ENCODE measurements at regions not wholly inside any gene's neighbourhood (a gene's known extent, or its start where the extent isn't known, plus 50 kb on each side); places are given as distances from the start of the nearest gene placed in this dataset.

- no peak for DNase-seq (ENCODE audit: low read depth in 2 of 2)
Observed at GRCh38 chr1:165031001-165031400, 325.5 kb downstream of the LMX1A start.

GRCh38 chr1:165025805-165026204, 330.7 kb downstream of the LMX1A start:
- no peak for DNase-seq (ENCODE audit: low read depth in 2 of 2)

GRCh38 chr1:165014753-165015152, 341.8 kb downstream of the LMX1A start:
- no peak for DNase-seq (ENCODE audit: low read depth in 2 of 2)

GRCh38 chr1:165011991-165012531, 344.5 kb downstream of the LMX1A start:
- DNase-seq (ENCODE audit: low read depth in 2 of 2) = no peak

GRCh38 chr1:165011186-165011585, 345.3 kb downstream of the LMX1A start:
- DNase-seq (ENCODE audit: low read depth in 2 of 2) = no peak

- no peak for DNase-seq (ENCODE audit: low read depth in 2 of 2)
Observed at GRCh38 chr1:165010418-165011070, 346.0 kb downstream of the LMX1A start.

- no peak for DNase-seq (ENCODE audit: low read depth in 2 of 2)
Observed at GRCh38 chr1:165006831-165007230, 349.7 kb downstream of the LMX1A start.

- no peak for DNase-seq (ENCODE audit: low read depth in 2 of 2)
Observed at GRCh38 chr1:164999146-164999545, 357.4 kb downstream of the LMX1A start.

GRCh38 chr1:164991763-164992314, 364.7 kb downstream of the LMX1A start:
- DNase-seq (ENCODE audit: low read depth in 2 of 2) = no peak

- no peak for DNase-seq (ENCODE audit: low read depth in 2 of 2)
Observed at GRCh38 chr1:164983023-164983650, 373.4 kb downstream of the LMX1A start.

- DNase-seq (ENCODE audit: low read depth in 2 of 2) = no peak
Observed at GRCh38 chr1:164982545-164982944, 374.0 kb downstream of the LMX1A start.

- DNase-seq (ENCODE audit: low read depth in 2 of 2) = no peak
Observed at GRCh38 chr1:164977561-164977960, 379.0 kb downstream of the LMX1A start.

GRCh38 chr1:164971921-164972415, 384.5 kb downstream of the LMX1A start:
- no peak for DNase-seq (ENCODE audit: low read depth in 2 of 2)

- no peak for DNase-seq (ENCODE audit: low read depth in 2 of 2)
Observed at GRCh38 chr1:164971391-164971790, 385.1 kb downstream of the LMX1A start.

- no peak for DNase-seq (ENCODE audit: low read depth in 2 of 2)
Observed at GRCh38 chr1:164969253-164969652, 387.3 kb downstream of the LMX1A start.

- DNase-seq (ENCODE audit: low read depth in 2 of 2) = no peak
Observed at GRCh38 chr1:164967300-164967699, 389.2 kb downstream of the LMX1A start.

GRCh38 chr1:164961715-164962114, 394.8 kb downstream of the LMX1A start:
- no peak for DNase-seq (ENCODE audit: low read depth in 2 of 2)

GRCh38 chr1:164958982-164959768, 397.3 kb downstream of the LMX1A start:
- no peak for DNase-seq (ENCODE audit: low read depth in 2 of 2)

GRCh38 chr1:164953815-164954214, 394.8 kb downstream of the PBX1 start:
- no peak for DNase-seq (ENCODE audit: low read depth in 2 of 2)

- DNase-seq (ENCODE audit: low read depth in 2 of 2) = no peak
Observed at GRCh38 chr1:164953098-164953497, 394.1 kb downstream of the PBX1 start.

GRCh38 chr1:164951508-164951907, 392.5 kb downstream of the PBX1 start:
- no peak for DNase-seq (ENCODE audit: low read depth in 2 of 2)

GRCh38 chr1:164950541-164950986, 391.6 kb downstream of the PBX1 start:
- DNase-seq (ENCODE audit: low read depth in 2 of 2) = no peak
